Stromal cell of bone marrow (primary cell): ENCODE measurements at regions not wholly inside any gene's neighbourhood (a gene's known extent, or its start where the extent isn't known, plus 50 kb on each side); places are given as distances from the start of the nearest gene placed in this dataset.
"Not testable (repeated sequence)": the region's sequence is repeated elsewhere in the genome, so short reads cannot be mapped to it uniquely, and the experiment has no call there.

Experiments
- DNase-seq: peaks from one replicate; pipeline ENCODE4 v3.0.0-alpha.2; 2012; ENCODE audit warnings: low read depth

- DNase-seq, result no peak
Measured at GRCh38 chr22:22697377-22698117, 53.1 kb downstream of the GGTLC2 start.

GRCh38 chr22:22698263-22698750 is 53.9 kb downstream of the GGTLC2 start:
- DNase-seq, result no peak

GRCh38 chr22:22700631-22701030 is 56.2 kb downstream of the GGTLC2 start:
- DNase-seq, result no peak

DNA sequence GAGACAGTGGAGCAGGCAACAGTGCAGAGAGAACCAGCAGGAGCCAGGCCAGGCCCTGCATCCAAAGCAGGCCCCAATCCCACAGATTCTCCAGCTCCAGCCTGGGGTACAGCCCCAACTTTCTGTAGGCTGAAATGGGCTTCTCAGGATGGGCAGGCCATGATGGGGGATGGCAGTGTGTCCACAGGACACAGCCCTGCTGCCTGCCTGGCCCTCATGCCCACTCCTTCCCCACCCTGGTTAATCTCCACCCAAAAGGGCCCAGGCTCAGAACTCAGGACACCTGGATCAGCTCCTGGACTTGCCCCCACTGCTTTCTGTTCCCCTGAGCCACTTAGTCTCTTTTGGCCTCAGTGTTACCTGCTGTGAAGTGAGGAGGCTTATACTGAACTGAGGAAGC is 57.1 kb downstream of the GGTLC2 start:
- DNase-seq, result not testable (repeated sequence)

DNA sequence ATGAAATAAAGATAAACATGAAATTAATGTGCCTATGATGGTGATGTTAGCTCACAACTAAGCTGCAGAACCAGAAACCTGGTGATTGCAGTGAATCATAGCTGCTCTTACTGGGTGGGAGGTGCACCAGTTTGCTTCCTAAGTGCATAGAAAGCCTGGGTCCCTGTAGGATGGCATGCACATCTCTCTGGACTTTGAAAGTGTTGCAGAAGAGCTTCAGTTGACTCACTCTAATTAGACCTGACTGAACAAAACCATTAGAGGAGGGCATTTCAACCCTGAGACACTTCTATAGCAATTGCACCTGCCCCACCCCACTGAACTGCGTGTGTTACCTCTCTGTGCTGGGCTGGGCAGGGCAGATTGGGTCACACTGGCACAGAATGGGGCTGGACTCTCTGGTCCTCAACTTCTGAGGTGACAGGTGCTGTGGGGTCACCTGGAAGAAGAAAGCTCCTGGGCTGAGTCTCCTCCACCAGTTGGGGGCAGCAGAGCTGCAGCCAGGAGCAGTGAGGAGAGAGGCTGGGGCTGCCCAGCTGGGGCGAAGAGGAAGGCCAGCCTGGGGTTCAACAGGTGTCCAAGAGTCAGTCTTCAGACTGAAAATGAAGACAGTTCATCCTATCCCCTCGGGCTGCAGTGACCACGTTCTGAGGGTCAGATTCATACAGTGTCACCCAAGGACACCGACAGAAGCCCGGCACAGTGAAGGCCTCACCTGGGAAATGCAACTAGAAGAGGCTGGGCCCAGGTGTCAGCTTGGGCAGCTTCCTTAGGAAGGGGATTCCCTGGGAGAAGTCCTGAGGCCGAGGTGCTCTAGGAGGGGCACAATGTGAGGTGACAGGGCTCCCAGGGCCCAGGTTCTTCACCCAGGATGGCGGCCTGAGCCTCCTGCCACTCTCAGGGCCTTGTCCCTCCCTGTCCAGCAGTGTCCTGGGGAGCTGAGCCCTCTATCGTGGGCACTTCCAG is 58.1 kb downstream of the GGTLC2 start:
- no peak for DNase-seq

- DNase-seq, result no peak
Measured at GRCh38 chr22:22703203-22703570, 58.8 kb downstream of the GGTLC2 start.

DNA sequence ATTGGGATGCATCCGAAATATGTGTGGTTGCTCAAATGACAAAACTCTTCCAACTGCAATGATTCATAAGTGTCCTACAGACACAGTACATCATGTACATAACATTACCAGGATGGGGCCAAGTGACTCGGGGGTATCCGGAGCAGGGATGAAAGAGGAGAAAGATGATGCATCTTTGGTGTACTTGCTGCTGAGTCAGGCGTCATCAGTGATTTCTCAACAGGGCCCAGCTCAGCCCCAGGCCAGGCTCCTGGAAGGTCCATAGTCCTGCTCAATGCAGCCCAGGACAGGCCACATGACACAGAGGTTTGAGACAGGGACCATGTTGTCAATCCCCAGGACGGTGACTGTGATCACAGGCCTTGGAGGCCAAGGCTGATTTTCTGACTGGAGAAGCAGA is 59.3 kb downstream of the GGTLC2 start:
- no peak for DNase-seq

GRCh38 chr22:22704156-22704946 is 59.9 kb downstream of the GGTLC2 start:
- no peak for DNase-seq

- DNase-seq, result no peak
Measured at GRCh38 chr22:22705328-22706100, 61.1 kb downstream of the GGTLC2 start.

GRCh38 chr22:22706253-22706915 is 62.0 kb downstream of the GGTLC2 start:
- DNase-seq, result no peak

DNA sequence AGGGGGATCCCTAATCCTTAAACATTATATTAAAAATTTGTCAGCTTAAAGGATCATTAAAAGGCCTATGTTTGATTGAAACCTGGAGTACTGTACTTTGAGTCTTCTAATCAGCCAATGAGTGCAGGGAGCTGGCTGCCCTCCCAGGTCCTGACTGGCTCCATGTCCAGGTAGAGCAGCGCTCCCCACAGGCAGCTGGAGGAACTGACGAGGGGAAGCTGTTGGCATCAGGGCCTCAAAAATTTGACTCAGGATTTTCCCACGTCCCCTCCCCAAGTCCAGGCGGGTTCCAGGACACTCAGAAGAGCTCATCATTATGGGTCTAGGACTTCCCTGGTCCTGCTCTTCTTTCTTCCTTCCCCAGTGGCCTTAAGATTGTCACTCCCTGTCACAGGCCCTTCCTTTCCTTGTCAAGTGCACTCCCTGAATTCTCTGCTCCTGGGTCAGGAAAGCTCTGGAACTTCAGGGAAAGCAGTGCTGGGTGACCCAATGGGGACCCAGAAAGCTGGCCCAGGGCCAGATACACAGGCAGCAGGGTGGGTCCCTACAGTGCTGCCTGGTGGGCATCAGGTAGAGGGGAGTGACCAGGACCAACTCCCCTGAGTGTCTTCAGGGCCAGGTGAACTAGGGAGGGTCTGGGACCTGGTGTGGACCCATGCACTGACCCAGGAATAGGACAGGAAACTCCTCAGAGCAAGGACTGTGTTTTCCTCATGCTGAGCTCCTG is 65.5 kb downstream of the GGTLC2 start:
- no peak for DNase-seq

- no peak for DNase-seq
Measured at GRCh38 chr22:22710719-22711531, 66.5 kb downstream of the GGTLC2 start.

DNA sequence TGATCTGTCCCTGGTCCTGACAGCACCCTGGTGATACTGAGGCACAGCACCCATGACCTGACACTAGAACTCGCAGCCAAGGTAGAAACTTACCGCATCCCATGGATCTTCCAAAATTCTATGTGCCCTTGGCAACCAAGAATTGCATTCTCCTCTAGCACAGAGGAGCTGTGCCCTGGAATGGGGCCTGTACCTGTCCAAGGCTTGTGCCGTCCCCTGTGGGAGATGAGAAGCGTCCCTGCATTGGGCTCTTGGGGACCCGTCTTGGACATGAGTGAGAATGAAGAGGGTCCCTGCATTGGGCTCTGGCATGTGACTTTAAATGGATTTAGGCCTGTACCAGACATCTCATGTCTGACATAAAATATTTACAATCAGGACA is 67.1 kb downstream of the GGTLC2 start:
- no peak for DNase-seq

- no peak for DNase-seq
Measured at GRCh38 chr22:22712092-22712658, 67.8 kb downstream of the GGTLC2 start.

DNA sequence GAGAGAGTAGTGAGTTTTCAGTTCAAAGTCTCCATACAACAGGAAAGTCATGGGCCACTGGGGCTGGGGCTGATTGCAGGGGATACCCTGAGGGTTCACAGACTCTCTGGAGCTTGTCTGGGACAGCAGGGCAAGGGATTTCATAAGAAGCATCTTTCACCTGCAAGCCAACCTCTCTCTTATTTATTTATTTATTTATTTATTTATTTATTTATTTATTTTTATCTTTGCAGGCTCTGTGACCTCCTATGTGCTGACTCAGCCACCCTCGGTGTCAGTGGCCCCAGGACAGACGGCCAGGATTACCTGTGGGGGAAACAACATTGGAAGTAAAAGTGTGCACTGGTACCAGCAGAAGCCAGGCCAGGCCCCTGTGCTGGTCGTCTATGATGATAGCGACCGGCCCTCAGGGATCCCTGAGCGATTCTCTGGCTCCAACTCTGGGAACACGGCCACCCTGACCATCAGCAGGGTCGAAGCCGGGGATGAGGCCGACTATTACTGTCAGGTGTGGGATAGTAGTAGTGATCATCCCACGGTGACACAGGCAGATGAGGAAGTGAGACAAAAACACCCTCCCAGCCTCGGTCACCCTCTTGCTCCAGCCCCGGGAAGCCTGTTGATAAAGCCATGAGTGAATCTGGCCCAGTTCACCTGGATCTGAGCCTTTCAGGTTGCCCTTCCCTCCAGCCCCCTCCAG is 68.4 kb downstream of the GGTLC2 start:
- no peak for DNase-seq

DNA sequence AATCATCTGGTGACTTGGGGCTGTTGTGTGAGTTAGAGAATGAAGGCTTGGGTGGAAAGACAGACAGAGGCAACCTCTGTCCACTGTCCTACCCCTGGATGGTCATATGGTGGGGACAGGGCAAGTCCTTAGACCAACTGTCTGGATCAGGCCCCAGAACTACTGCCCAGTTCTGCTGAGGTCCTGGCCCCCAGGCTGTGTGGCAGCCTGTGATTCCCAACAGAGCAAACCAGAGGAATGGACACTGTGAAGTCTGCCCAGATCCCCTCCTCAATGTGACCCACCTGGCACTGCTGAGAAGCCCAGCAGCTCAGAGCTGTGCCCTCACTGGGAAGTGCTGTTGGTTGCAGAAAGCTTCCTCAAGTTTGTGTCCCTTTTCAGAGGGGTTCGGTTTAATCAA is 69.0 kb downstream of the GGTLC2 start:
- no peak for DNase-seq

DNA sequence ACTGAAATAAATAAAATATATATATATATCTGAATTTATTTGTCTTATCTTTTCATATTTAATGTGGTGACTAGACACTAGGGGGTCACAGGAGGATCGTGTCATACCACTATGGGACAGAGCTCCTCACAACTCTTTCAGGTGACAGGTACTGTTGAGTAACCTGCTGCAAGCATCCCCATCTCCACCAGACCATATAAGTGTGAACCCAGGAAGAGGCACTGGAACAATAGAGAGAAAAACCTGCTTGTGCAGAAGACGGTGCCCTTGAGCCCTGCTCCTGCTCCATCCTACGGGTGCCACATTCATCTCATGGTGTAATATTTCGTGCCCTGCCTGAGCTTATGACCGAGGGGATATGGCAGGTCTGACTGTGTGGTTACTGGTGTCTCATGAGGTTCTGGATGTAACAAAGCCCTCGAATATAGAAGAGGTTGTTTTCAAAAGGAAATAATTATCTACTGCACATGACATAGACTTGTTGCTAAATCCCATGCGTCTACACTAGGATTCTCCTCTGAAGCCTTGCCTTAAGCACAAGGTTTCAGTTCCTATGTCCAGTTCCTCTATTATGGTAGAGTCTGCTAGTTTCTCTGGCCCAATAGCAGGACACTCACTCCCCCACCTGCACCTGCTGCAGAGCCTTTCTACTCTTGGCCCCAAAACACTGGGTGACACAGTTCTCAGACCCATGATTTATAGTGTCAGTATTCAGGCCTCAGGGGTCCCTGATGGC is 70.4 kb downstream of the GGTLC2 start:
- no peak for DNase-seq
